Hematopoietic multipotent progenitor cell treated with erythropoietin and hydrocortisone succinate and interleukin-3 and kit ligand, for 17 days (in vitro differentiated cells): ENCODE measurements at regions not wholly inside any gene's neighbourhood (a gene's known extent, or its start where the extent isn't known, plus 50 kb on each side); places are given as distances from the start of the nearest gene placed in this dataset.

Experiments used
- DNase-seq: peaks from one replicate; pipeline ENCODE4 v3.0.0-alpha.2; 2015; ENCODE audit warnings: low spot score

GRCh38 chr20:17109307-17109706 is 117.5 kb upstream of the PCSK2 start:
- no peak for DNase-seq

GRCh38 chr20:17128206-17128605 is 98.6 kb upstream of the PCSK2 start:
- DNase-seq = no peak

GRCh38 chr20:17129089-17129488 is 97.8 kb upstream of the PCSK2 start:
- DNase-seq = no peak

- DNase-seq = no peak
Observed at GRCh38 chr20:17137692-17138091, 89.1 kb upstream of the PCSK2 start.

GRCh38 chr20:17138237-17138636 is 88.6 kb upstream of the PCSK2 start:
- DNase-seq = no peak

- DNase-seq = no peak
Observed at GRCh38 chr20:17140894-17141293, 85.9 kb upstream of the PCSK2 start.

- DNase-seq = no peak
Observed at GRCh38 chr20:17141568-17141967, 85.3 kb upstream of the PCSK2 start.

- DNase-seq = no peak
Observed at GRCh38 chr20:17142666-17143065, 84.2 kb upstream of the PCSK2 start.

- no peak for DNase-seq
Observed at GRCh38 chr20:17150858-17151257, 76.0 kb upstream of the PCSK2 start.

- DNase-seq = no peak
Observed at GRCh38 chr20:17155401-17155800, 71.4 kb upstream of the PCSK2 start.

- no peak for DNase-seq
Observed at GRCh38 chr20:17158701-17159100, 68.1 kb upstream of the PCSK2 start.

GRCh38 chr20:17161673-17162481 is 65.0 kb upstream of the PCSK2 start:
- DNase-seq = no peak

GRCh38 chr20:17168026-17168612 is 58.7 kb upstream of the PCSK2 start:
- DNase-seq = no peak

GRCh38 chr20:17169585-17170136 is 57.2 kb upstream of the PCSK2 start:
- DNase-seq = no peak

- DNase-seq = no peak
Observed at GRCh38 chr20:17171746-17172280, 55.0 kb upstream of the PCSK2 start.

- DNase-seq = no peak
Observed at GRCh38 chr20:17172836-17173516, 53.9 kb upstream of the PCSK2 start.
